ENCODE measurements at regions not wholly inside any gene's neighbourhood (a gene's known extent, or its start where the extent isn't known, plus 50 kb on each side); places are given as distances from the start of the nearest gene placed in this dataset.

- no peaks in the 10 kb centered on the region for H3K36me3 ChIP-seq (replicated peaks in 1 of 2; ENCODE audit: control insufficient read depth in 1 of 2, insufficient read depth in 2 of 2, low read length in 2 of 2)
- in situ Hi-C loops (cut with HindIII; ENCODE audit: extremely low pct_ligation_motif_present, low pct_unique_long_range_greater_than_20kb) (no loop called here), intact Hi-C loops (cut with micrococcal nuclease; ENCODE audit: unreplicated experiment) (no loop called here)
- H3K4me1 ChIP-seq (ENCODE audit: insufficient read depth, low read length): no peaks in the 10 kb centered on the region
- no peaks in the 10 kb centered on the region for H3K79me2 ChIP-seq (ENCODE audit: insufficient read depth, low read length)
- peaks cover 73% of the 10 kb centered on the region for H3K9me3 ChIP-seq (ENCODE audit: low read length)
- POLR2A ChIA-PET: no interaction called here
- WGBS (ENCODE audit: low lambda C conversion rate): 0% methylated on average over 5 of the region's 5 CpGs
- no peak for DNase-seq (ENCODE audit: low spot score)
- H4K20me1 ChIP-seq (ENCODE audit: insufficient read depth, low read length): no peaks in the 10 kb centered on the region
- ATAC-seq: no peak
- no peak overlapping the region for H2AFZ ChIP-seq (ENCODE audit: low read length)
- BruUV-seq (replicated peaks): no TSS peak
- H3K27ac ChIP-seq (ENCODE audit: extremely low read length, insufficient read depth, low read length): no peak overlapping the region
- TF ChIP-seq ZNF740 (CRISPR knock-in tag; IDR thresholded peaks at IDR 0.05) (no peak), NKX3-1 (CRISPR knock-in tag; IDR thresholded peaks at IDR 0.05) (no peak), ZFP1 (CRISPR knock-in tag; IDR thresholded peaks at IDR 0.05) (no peak), HDAC2 (CRISPR knock-in tag; IDR thresholded peaks at IDR 0.05) (no peak), PITX1 (CRISPR knock-in tag; IDR thresholded peaks at IDR 0.05) (no peak), HNRNPH1 (optimal IDR thresholded peaks at IDR 0.05; ENCODE audit: low read depth, low read length) (no peak), MAFG (CRISPR knock-in tag; IDR thresholded peaks at IDR 0.05) (no peak), KDM5B (CRISPR knock-in tag; IDR thresholded peaks at IDR 0.05; ENCODE audit: borderline replicate concordance) (no peak), MXI1 (IDR thresholded peaks at IDR 0.05; ENCODE audit: borderline replicate concordance, low read depth, low read length) (no peak), ZNF510 (CRISPR knock-in tag; IDR thresholded peaks at IDR 0.05; ENCODE audit: low read depth) (no peak), ZNF574 (CRISPR knock-in tag; IDR thresholded peaks at IDR 0.05) (no peak), SMC3 (IDR thresholded peaks at IDR 0.05; ENCODE audit: low read length) (no peak), TBX2 (CRISPR knock-in tag; IDR thresholded peaks at IDR 0.05; ENCODE audit: borderline replicate concordance) (no peak), CHCHD3 (CRISPR knock-in tag; IDR thresholded peaks at IDR 0.05) (no peak), ZNF205 (CRISPR knock-in tag; IDR thresholded peaks at IDR 0.05) (no peak), ZNF24 (IDR thresholded peaks at IDR 0.05) (no peak)
- H3K9ac ChIP-seq (ENCODE audit: insufficient read depth, low read depth, low read length): no peak overlapping the region
- no peak overlapping the region for H3K4me3 ChIP-seq (replicated peaks in 1 of 3; ENCODE audit: insufficient read depth in 1 of 3, low read depth in 2 of 3, low read length in 3 of 3)
- no peak for FAIRE-seq
- H3K4me2 ChIP-seq (ENCODE audit: low read depth, low read length): no peak overlapping the region
- CTCF ChIA-PET (ENCODE audit: low intra/inter-chr PET ratio, low total read pairs): no interaction called here
- H3K27me3 ChIP-seq (ENCODE audit: control insufficient read depth in 1 of 2, insufficient read depth in 2 of 2, low read length in 2 of 2): no peaks in the 10 kb centered on the region
These were observed 886.5 kb downstream of the CDH8 start for GRCh38 chr16:61149709-61150108.

All from HepG2 (cell line).